C4-2B (cell line): ENCODE measurements at regions not wholly inside any gene's neighbourhood (a gene's known extent, or its start where the extent isn't known, plus 50 kb on each side); places are given as distances from the start of the nearest gene placed in this dataset.

Source experiments
- ZFX ChIP-seq: fragments of 450-650 bp; IDR thresholded peaks from 2 replicates; pipeline ENCODE4 v1.6.1; 2017
- TF ChIP-seq, protein P1 (sequence below): fragments of 450-650 bp; conservative IDR thresholded peaks from 2 replicates; pipeline ENCODE4 v1.5.1; 2017; ENCODE audit warnings: mild to moderate bottlenecking

DNA sequence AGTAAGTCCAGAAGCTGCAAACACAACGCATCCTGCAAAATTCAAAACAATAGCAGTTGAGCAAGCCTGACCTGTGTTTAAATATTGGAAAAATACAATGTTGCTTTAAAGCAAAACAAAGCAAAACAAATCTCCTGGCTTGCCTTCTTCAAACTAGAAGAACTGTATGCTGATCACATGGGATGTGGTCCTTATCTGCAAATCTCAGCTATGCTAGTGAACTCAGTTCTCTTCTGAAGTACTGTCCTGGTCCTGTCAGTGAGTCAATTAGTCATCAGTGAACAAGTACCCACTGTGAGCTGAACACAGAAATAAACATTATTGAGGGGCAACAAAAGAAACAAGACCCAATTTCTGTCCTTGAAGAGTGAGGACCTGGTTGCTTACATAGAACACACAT lies 522.5 kb downstream of the SMARCA1 start:
- TF ChIP-seq, protein P1, sequence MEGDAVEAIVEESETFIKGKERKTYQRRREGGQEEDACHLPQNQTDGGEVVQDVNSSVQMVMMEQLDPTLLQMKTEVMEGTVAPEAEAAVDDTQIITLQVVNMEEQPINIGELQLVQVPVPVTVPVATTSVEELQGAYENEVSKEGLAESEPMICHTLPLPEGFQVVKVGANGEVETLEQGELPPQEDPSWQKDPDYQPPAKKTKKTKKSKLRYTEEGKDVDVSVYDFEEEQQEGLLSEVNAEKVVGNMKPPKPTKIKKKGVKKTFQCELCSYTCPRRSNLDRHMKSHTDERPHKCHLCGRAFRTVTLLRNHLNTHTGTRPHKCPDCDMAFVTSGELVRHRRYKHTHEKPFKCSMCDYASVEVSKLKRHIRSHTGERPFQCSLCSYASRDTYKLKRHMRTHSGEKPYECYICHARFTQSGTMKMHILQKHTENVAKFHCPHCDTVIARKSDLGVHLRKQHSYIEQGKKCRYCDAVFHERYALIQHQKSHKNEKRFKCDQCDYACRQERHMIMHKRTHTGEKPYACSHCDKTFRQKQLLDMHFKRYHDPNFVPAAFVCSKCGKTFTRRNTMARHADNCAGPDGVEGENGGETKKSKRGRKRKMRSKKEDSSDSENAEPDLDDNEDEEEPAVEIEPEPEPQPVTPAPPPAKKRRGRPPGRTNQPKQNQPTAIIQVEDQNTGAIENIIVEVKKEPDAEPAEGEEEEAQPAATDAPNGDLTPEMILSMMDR: no peak
- no peak for TF ChIP-seq ZFX
